HL-60 (cell line): ENCODE measurements at regions not wholly inside any gene's neighbourhood (a gene's known extent, or its start where the extent isn't known, plus 50 kb on each side); places are given as distances from the start of the nearest gene placed in this dataset.

ENCODE experiments used
- DNase-seq, 2 experiments: peaks; one replicate each; pipeline ENCODE4 v3.0.0-alpha.2; 2010 to 2020; ENCODE audit warnings: low read depth in 1 of 2, low spot score in 1 of 2
- H3K27ac ChIP-seq: fragments of 250-450 bp; sonication (Bioruptor Pico); replicated peaks from 2 replicates; pipeline ENCODE4 v1.5.1; 2020; ENCODE audit warnings: mild to moderate bottlenecking, moderate library complexity
- H3K27me3 ChIP-seq: fragments of 250-450 bp; sonication (Bioruptor Pico); 2 replicates; pipeline ENCODE4 v1.5.1; 2021; ENCODE audit warnings: mild to moderate bottlenecking, moderate library complexity; ENCODE audit not compliant: insufficient read depth, poor library complexity, severe bottlenecking
- H3K4me3 ChIP-seq: replicated peaks from 2 replicates; pipeline ENCODE4 v1.5.1; 2011; ENCODE audit warnings: mild to moderate bottlenecking, control low read depth, low read length; ENCODE audit not compliant: insufficient read depth
- GABPA ChIP-seq: IDR thresholded peaks from 2 replicates; pipeline ENCODE4 v1.6.1; 2012; ENCODE audit warnings: low read depth
- POLR2AphosphoS5 ChIP-seq: IDR thresholded peaks from 2 replicates; pipeline ENCODE4 v1.6.1; 2012; ENCODE audit warnings: low read depth
- SPI1 ChIP-seq: IDR thresholded peaks from 2 replicates; pipeline ENCODE4 v1.6.1; 2012; ENCODE audit warnings: low read depth, mild to moderate bottlenecking, borderline replicate concordance
- TF ChIP-seq, protein P1 (sequence below): IDR thresholded peaks from 2 replicates; pipeline ENCODE4 v1.6.1; 2012; ENCODE audit warnings: low read depth; ENCODE audit not compliant: insufficient replicate concordance
- TF ChIP-seq, protein P2 (sequence below): IDR thresholded peaks from one replicate; pipeline ENCODE4 v1.5.1; 2011; ENCODE audit warnings: low read length, control low read depth, inconsistent platforms; ENCODE audit not compliant: insufficient read depth

GRCh38 chr2:134070281-134070741, 183.6 kb upstream of the MGAT5 start:
- H3K27me3 ChIP-seq, result peaks cover 3% of the 10 kb centered on the region
- no peak overlapping the region for H3K27ac ChIP-seq
- TF ChIP-seq POLR2AphosphoS5 (no peak), SPI1 (no peak)
- no peak for DNase-seq
- H3K4me3 ChIP-seq, result no peak overlapping the region

- Histone ChIP-seq H3K27me3 (peaks cover 3% of the 10 kb centered on the region), H3K27ac (no peak overlapping the region), H3K4me3 (no peak overlapping the region)
- no peak for DNase-seq
- TF ChIP-seq SPI1, result no peak
- TF ChIP-seq GABPA, result no peak
- no peak for TF ChIP-seq POLR2AphosphoS5
- TF ChIP-seq, protein P1, sequence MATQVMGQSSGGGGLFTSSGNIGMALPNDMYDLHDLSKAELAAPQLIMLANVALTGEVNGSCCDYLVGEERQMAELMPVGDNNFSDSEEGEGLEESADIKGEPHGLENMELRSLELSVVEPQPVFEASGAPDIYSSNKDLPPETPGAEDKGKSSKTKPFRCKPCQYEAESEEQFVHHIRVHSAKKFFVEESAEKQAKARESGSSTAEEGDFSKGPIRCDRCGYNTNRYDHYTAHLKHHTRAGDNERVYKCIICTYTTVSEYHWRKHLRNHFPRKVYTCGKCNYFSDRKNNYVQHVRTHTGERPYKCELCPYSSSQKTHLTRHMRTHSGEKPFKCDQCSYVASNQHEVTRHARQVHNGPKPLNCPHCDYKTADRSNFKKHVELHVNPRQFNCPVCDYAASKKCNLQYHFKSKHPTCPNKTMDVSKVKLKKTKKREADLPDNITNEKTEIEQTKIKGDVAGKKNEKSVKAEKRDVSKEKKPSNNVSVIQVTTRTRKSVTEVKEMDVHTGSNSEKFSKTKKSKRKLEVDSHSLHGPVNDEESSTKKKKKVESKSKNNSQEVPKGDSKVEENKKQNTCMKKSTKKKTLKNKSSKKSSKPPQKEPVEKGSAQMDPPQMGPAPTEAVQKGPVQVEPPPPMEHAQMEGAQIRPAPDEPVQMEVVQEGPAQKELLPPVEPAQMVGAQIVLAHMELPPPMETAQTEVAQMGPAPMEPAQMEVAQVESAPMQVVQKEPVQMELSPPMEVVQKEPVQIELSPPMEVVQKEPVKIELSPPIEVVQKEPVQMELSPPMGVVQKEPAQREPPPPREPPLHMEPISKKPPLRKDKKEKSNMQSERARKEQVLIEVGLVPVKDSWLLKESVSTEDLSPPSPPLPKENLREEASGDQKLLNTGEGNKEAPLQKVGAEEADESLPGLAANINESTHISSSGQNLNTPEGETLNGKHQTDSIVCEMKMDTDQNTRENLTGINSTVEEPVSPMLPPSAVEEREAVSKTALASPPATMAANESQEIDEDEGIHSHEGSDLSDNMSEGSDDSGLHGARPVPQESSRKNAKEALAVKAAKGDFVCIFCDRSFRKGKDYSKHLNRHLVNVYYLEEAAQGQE, result no peak
- TF ChIP-seq, protein P2, sequence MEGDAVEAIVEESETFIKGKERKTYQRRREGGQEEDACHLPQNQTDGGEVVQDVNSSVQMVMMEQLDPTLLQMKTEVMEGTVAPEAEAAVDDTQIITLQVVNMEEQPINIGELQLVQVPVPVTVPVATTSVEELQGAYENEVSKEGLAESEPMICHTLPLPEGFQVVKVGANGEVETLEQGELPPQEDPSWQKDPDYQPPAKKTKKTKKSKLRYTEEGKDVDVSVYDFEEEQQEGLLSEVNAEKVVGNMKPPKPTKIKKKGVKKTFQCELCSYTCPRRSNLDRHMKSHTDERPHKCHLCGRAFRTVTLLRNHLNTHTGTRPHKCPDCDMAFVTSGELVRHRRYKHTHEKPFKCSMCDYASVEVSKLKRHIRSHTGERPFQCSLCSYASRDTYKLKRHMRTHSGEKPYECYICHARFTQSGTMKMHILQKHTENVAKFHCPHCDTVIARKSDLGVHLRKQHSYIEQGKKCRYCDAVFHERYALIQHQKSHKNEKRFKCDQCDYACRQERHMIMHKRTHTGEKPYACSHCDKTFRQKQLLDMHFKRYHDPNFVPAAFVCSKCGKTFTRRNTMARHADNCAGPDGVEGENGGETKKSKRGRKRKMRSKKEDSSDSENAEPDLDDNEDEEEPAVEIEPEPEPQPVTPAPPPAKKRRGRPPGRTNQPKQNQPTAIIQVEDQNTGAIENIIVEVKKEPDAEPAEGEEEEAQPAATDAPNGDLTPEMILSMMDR, result no peak
Measured at GRCh38 chr2:134072341-134072740, 181.5 kb upstream of the MGAT5 start.

- TF ChIP-seq, protein P1, result no peak
- TF ChIP-seq GABPA (no peak), POLR2AphosphoS5 (no peak), SPI1 (no peak)
- H3K4me3 ChIP-seq, result no peak overlapping the region
- peaks cover 3% of the 10 kb centered on the region for H3K27me3 ChIP-seq
- no peak overlapping the region for H3K27ac ChIP-seq
- DNase-seq, result no peak
Measured at GRCh38 chr2:134073023-134073422, 180.8 kb upstream of the MGAT5 start.

DNA sequence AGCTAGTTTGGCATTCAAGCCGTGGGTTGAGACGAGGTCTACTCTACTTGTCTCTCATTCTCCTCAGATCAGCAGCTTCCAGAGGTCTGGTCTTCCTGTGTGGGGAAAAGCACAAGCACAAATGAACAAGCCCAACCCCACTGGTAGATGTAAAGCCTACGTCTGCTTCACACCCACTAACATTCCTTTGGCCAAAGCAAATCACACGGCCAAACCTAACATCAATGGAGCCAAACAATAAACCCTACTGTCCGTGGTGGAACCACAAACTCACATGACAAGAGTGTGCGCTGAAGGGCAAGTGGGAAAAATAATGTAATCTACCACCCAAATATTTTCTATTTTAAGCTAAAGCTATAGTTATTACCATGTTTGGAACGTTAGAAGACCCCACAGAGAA, 179.3 kb upstream of the MGAT5 start:
- TF ChIP-seq GABPA, result no peak
- no peak for TF ChIP-seq SPI1
- no peak for TF ChIP-seq POLR2AphosphoS5
- TF ChIP-seq, protein P1, result no peak
- TF ChIP-seq, protein P2, result no peak
- Histone ChIP-seq H3K27me3 (peaks cover 3% of the 10 kb centered on the region), H3K4me3 (no peak overlapping the region), H3K27ac (no peak overlapping the region)
- DNase-seq, result no peak
